Hematopoietic multipotent progenitor cell treated with erythropoietin and hydrocortisone succinate and interleukin-3 and kit ligand, for 4 days (in vitro differentiated cells): ENCODE measurements at regions not wholly inside any gene's neighbourhood (a gene's known extent, or its start where the extent isn't known, plus 50 kb on each side); places are given as distances from the start of the nearest gene placed in this dataset.
"Not testable (repeated sequence)": the region's sequence is repeated elsewhere in the genome, so short reads cannot be mapped to it uniquely, and the experiment has no call there.

Experiments
- DNase-seq: peaks from one replicate; pipeline ENCODE4 v3.0.0-alpha.2; 2015

DNA sequence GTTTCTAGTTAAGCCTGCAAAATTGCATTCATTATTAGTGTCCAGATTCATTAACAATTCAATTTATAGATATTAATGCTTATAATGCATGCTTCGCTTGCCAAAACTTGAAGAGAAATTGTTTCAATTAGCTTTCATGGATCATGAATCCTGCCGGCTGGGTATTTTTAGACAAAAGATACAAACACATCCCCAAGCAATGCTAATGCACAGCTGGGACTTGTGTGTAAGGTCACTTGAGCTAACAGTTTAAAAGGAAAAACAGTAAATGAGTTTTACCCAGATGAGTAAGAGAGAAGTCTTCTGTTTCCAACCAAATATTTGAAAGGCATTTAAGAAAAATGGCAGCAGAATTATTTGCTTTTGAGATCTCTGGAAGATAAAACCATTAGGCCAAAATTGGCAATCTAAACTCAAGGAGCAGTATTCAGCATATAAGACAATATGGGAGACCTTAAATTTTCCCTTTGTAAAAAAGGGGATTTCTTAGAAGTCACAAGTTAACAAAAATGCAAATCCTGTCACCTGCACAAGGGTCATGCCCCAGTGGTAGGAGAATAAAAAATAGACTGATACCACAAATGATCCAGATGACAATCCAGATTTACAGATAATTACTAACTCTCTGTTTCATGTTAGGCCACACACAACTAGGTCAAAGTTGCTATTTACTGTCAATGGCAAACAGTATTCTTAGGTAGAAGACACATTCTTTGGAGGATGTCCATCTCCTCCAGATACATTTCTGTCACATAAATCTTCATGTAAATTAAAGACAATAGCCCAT is 418.4 kb upstream of the PMFBP1 start:
- no peak for DNase-seq

DNA sequence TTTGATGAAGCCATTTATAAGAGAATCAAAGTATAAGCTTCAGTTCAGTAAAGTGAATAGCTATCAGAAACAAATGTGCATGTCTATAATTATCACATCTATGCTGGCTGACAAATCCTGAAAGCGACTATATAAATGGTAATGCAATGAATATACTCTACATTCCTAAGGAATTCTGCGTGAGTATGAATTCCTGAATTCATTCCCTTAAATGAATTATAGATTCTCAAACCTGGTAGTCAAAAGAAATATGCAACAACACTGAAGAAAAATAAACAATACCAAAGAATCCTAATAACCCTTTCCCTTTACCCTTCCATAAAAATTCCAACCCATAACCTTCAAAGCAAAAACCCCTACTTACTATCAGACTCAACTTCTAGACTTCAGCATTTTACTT is 416.6 kb upstream of the PMFBP1 start:
- DNase-seq, result no peak

DNA sequence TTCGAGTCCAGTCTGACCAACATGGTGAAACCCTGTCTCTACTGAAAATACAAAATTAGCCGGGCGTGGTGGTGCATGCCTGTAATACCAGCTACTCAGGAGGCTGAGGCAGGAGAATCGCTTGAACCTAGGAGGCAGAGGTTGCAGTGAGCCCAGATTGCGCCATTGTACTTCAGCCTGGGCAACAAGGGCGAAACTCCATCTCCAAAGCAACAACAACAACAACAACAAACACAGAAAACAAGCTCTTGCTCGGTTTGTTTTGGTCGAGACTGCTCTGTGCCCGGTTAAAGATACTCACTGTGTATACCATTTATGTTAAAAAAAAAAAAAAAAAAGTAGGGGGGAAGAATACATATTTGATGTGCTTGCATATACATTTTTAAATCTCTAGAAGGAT is 406.1 kb upstream of the PMFBP1 start:
- not testable (repeated sequence) for DNase-seq

DNA sequence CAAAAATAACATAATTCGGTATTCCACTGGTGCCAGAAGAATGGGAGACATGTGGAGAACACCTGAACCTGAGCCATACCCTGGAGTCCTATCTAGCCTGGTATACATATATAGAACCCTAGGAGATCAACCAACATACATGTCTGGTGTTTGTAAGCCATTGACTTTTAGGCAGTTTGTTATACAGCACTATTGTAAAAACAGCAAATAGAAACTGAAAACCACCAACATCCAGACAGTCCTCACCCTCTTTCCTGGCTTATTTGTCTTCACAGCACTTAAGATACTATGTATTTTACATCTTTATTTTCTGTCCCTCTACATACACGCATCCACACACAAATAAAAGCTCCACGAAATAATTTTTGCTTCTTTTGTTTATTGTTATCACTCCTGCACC is 404.2 kb upstream of the PMFBP1 start:
- no peak for DNase-seq

DNA sequence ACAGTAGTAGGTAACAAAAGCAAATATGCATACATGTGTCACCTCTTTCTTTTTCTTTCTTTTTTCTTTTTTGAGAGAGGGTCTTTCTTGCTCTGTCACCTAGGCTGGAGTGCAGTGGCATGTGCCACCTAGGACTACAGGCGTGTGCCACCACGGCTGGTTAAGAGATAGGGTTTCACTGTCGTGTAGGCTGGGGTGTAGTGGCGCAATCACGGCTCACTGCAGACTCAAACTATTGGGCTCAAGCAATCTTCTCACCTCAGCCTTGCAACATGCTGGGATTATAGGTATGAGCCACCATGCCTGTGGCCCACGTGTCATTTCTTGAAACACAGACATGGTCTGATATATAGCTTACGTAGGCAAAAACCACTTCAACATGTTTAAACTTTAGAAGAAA is 397.7 kb upstream of the PMFBP1 start:
- DNase-seq, result no peak

DNA sequence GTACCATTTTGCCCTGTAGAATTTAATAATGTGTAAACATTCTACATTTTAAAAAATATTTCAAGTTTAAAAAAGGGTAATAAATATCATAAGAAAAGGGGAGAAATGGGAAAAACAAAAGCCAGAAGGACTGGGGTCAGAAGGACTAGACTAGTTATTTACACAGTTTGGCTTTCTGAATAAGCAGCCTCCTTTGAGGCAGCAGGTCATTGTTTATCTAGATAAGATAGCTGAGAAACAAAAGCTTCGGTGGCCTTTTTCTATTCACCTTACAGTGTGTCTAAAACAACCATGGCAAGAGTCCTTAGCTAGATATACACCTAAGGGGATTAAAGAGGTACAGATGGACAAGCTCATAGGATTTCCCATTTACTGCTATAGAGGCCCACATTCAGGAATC is 396.5 kb upstream of the PMFBP1 start:
- no peak for DNase-seq

DNA sequence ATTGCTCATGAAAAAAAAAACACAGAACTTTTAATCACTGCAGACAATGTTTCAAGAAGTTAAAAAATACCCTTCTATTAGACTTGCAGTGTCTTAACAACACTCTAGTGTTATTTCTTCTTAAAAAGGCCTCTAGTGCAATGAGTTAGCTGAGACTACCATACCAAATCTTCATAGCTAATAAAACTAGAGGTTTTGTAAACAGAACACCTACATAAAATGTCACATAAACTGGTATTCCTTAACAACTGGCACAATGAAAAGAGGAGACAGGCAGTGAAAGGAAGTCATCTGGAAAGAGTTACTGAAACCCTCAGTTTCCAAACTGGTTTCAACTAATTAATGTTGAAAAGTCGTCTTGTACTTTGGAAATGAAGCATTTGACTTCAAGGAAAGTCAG is 394.2 kb upstream of the PMFBP1 start:
- DNase-seq, result no peak

DNA sequence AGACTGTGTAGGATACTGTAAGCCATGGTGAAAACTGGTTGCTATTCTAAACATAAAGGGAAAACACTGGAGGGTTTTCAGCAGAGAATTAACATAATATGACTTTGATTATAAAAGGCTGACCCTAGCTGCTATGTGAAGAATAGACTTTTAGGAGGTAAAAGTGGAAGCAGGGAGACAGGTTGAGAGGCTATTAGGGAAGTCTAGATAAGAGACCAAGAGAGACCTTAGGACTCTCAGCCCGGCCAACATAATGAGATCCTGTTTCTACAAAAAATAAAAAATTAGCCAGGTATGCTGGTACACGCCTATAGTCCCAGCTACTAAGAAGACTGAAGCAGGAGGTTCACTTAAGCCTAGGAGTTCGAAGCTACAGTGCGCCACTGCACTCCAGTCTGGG is 393.2 kb upstream of the PMFBP1 start:
- no peak for DNase-seq

DNA sequence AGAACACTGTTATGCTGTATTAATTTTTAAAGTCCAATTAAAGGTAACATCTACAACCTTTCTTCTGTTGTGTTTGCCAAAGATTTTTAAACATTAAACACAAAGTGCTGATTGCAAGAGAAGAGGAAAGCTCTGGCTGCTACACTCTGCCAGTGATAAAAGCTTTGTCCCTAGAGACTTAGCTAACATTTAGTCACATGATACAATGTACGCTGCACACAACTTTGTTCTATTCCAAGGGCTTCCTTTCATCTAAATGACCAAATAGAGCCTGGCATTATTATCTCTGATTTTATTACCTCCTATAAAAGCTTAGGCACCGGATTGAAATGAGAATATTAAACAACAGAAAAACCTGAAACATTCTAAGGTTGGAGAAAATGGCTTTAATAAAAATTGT is 388.7 kb upstream of the PMFBP1 start:
- DNase-seq, result no peak

DNA sequence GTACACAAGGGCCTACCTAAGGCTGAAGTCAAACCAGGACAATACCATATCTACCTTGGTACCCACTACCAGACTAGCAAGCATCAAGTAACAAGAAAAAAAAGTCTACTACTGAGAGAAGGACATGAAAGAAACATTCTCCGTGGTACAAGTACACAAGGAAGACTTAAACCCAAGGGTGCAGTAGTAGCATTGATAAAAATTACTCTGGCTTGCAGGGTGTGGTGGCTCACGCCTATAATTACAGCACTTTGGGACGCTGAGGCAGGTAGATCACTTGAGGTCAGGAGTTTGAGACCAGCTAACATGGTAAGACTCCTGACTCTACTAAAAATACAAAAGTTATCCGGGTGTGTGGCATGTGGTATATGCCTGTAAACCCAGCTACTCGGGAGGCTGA is 386.5 kb upstream of the PMFBP1 start:
- DNase-seq, result no peak

DNA sequence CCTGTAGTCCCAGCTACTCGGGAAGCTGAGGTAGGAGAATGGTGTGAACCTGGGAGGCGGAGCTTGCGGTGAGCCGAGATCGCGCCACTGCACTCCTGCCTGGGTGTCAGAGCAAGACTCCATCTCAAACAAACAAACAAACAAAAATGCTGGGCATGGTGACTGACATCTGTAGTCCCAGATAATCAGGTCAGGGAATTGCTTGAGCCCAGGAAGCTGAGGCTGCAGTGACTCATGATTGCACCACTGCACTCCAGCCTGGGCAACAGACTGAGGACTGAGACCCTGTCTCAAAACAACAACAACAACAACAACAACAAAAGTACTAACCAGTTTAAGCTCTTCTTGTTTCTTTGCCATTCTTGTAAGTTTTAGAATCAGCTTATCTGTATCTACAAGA is 383.0 kb upstream of the PMFBP1 start:
- DNase-seq, result no peak

DNA sequence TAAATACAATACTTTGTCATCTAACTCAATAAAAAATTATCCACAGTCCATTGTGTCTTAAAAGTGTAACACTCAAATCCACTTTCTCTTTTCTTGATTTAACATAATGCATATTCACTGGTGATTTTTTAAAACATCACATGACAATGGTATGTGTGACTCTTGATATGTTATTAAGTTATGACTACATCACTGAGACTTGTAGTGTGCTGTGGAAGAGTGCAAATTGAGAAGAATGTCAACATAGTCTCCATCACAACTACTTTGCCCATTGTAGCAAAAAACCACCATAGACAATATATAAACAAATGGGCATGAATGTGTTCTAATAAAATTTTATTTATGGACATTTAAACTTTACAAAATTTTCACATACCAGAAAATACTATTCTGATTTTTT is 380.7 kb upstream of the PMFBP1 start:
- no peak for DNase-seq

DNA sequence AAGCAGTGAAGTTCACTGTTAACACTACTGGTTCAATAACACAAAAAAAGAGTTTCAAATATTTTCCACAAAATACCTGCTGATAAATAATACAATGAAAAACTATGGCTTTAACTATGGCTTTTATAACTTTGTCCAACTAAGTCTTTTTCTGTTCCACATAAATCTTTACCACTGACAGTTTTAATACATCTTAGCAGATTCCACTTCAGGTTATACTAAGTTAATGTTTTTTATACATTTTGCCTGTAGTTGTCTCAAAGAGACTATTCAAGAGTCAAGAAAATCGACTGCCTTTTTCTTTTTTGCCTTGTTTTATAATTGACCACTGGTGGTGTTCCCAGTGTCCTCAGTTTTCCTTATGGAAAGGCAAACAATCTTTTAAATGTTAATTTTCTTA is 379.7 kb upstream of the PMFBP1 start:
- no peak for DNase-seq

DNA sequence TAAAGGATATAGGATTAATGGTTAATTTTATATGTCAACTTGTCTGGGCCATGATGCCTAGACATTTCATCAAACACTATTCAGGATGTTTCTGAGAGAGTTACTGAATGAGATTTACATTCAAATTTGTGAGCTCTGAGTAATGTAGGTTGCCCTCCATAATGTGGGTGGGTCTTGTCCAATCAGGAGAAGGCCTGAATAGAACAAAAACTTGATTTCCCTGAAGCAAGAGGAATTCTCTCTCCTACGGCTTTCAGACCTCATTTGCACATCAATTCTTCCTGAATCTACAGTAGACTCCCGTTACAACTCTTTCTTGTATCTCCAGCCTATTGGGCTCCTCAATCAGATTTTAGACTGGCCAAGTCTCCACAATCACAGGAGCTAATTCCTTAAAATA is 377.9 kb upstream of the PMFBP1 start:
- no peak for DNase-seq

DNA sequence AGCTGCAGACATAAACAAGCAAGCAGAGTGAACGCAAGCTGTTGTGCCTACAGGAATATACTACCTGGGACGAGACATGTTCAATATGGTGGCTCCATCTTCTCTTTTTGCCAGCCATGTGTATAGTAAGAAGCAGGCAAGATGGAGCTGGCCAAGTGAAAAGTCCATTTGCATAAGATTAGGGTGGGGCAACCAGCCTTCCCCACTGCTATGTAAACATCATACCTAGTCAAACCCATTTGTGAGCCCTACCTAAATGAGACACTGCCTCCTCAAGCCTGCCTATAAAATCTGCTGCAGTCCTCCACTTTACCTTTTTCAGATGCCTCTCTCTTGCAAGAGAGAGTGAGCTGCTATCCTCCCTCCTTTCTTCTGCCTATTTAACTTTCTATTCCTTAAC is 370.1 kb upstream of the PMFBP1 start:
- no peak for DNase-seq

DNA sequence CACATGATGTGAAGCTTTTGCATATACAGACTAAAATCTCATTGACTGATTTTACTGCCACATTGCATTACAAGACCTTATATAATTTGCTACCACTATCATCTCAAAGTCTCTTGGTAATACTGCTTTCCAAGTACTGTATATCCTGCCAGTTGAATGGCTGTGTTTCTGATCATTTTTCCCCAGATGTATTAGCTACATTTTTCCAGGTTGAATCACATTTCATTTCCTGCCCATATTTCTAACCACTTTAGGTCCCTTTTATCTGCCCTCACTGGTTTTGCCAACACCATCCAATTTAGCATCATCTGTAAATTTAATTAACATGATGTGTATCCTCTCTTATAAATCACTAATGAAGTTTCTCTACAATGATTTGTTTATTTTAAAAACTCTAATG is 365.7 kb upstream of the PMFBP1 start:
- no peak for DNase-seq

DNA sequence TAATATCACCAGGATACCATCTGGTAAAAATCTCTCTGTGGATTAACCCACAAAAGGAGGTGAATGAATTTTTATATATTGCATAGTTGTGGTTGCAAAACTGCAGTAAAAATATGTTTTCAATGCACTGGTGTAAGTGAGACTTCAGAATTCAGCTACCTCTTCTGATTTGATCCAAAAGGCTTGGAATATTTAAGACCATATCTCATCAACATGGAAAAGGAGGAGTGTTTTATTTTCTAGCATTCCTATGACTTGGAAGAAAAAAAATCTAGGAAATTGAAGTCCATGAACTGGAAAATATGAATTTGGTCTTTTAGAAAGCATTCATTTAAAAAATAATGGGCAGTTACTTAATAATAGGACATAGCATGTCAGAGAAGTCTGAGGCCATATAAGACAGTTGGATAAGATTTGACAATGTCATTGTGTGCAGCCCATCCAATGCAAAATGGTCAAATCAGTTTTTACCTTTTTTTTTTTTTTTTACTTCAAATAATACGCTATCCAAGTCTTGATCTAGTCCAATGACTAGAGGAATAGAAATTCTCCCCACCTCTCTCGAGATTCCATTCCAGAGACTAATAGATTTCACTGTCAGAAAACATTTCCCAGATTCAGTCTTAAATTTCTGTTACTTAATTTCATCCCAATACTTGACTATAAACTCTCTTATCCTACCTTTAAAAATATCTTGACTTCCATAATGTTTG is 364.9 kb upstream of the PMFBP1 start:
- no peak for DNase-seq

DNA sequence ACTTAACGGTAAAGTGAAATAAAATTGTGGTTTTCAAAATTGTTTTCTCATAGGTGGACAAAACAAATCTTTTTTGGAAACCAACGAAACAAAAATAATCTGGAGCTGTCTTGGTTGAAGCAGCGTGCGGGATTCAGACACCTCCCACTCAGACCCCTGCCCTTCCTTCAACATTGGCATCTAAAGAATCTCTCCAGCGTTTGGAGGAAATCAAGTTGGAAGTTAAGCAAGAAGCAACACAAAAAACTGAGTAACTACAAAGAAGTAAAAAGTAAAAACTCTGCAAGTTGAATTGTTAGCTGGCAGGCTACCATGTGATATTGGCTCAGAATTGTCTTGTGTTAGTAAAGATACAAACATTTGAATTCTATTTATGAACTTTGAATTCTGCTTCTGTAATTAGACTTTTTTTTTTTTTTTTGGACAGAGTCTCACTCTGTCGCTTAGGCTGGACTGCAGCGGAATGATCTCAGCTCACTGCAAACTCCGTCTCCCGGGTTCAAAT is 361.0 kb upstream of the PMFBP1 start:
- no peak for DNase-seq

DNA sequence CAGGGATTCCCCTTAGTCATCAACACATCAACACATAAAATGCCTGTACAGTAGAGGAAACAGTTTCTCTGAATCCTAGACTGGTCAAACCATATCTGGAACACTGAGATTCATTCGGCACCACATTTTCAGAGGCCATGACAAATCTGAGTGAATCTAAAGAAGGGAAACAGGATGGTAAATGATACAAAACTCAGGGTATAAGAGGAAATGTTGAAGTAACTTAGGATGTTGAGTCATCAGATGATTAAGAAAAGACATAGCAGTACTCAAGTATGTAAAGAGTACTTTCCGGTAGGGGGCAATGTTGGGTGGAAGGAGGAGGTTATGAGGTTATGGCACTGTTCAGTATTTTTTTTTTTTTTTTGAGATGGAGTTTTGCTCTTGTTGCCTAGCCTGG is 358.5 kb upstream of the PMFBP1 start:
- DNase-seq, result no peak

DNA sequence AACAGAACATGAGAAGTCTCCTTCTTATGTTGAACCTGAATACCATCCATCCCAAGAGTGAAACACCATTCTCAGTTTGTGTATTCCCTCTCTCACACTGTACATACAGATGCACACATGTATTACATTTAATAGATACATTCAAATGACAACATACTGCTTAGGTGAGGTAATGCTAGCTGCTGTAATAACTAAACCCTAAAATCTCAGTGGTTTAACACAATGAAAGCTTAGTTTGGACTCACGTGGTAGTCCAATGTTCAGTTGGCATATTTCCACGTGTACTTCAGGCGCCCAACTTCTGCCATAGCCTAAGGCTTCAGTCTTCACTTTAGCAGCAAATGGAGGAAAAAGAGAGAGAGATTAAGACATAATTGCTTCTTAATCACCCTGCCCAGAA is 351.1 kb upstream of the PMFBP1 start:
- no peak for DNase-seq

DNA sequence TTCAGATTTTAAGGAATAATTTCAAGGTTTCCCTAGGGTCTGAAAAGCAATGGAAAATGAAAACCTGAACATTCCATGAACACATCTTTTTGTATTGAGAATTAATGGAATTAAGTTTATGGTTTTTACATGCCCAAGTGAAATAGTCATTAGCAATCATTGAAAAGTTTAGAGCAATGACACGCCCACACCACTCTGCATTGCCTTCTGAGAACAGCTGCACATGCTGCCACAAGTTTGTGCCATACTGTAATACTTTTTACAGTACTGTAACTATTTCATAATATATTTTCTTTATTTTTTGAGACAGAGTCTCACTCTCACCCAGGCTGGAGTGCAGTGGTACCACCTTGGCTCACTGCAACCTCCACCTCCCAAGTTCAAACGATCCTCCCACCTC is 345.2 kb upstream of the PMFBP1 start:
- DNase-seq, result no peak

DNA sequence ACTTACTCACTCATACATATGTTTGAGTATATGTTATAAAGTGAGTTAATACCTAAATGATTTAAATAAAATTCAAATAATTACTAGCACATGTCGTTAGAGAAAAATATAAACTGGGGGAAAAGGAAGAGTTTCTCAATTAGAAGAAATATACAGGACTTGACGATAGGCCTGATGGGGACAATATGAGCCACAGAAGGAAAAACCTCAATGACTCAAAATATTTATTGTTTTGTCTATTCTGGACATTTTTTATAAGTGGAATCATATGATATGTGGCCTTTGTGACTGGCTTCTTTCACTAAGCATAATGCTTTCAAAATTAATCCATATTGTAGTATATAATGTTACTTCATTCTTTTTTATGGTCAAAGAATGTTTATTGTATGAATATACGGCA is 339.2 kb upstream of the PMFBP1 start:
- no peak for DNase-seq

DNA sequence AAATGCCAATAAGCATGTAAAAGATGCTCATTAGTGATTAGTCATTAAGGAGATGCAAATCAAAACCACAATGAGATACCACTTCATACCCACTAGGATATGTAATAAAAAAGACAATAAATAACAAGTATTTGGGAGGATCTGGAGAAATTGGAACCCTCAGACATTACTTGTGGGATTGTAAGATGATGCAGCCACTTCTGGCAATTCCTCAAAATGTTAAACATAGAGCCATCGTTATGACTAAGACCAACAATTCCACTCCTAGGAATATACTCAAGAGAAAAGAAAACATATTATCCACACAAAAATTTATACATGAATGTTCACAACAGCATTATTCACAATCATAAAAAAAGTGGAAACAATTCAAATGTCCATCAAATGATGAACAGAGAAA is 336.2 kb upstream of the PMFBP1 start:
- no peak for DNase-seq

DNA sequence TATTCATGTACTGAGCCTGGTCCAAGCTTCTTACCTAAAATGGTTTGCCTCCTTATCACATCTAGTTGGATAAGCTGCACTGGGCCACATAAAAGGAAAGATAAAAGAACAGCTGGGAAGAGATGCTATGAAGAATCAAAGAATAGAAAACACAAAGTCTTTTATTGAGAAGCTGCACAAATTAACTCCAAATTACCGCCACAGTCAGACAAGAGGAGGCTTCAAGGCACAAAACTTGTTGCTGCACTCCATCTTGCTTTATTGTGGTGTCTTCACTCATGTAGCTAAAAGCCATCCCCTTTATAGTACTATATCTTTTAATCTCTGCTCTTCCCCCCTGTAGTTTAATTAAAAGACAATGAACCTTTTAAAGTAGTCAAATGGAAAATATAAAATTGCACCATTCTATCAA is 330.6 kb upstream of the PMFBP1 start:
- no peak for DNase-seq
